ENCODE measurements at regions not wholly inside any gene's neighbourhood (a gene's known extent, or its start where the extent isn't known, plus 50 kb on each side); places are given as distances from the start of the nearest gene placed in this dataset.
"Not testable (repeated sequence)": the region's sequence is repeated elsewhere in the genome, so short reads cannot be mapped to it uniquely, and the experiment has no call there.

GRCh38 chr5:60517094-60517694, 182.8 kb downstream of the DEPDC1B start:
- no peak for DNase-seq

GRCh38 chr5:60516688-60517087, 183.3 kb downstream of the DEPDC1B start:
- DNase-seq, result no peak

GRCh38 chr5:60514152-60514551, 185.8 kb downstream of the DEPDC1B start:
- no peak for DNase-seq

- no peak for DNase-seq
Measured at GRCh38 chr5:60512117-60512516, 187.8 kb downstream of the DEPDC1B start.

- no peak for DNase-seq
Measured at GRCh38 chr5:60510663-60511062, 189.3 kb downstream of the DEPDC1B start.

- no peak for DNase-seq
Measured at GRCh38 chr5:60510049-60510448, 189.9 kb downstream of the DEPDC1B start.

- no peak for DNase-seq
Measured at GRCh38 chr5:60509519-60509918, 190.4 kb downstream of the DEPDC1B start.

- no peak for DNase-seq
Measured at GRCh38 chr5:60507687-60508086, 192.3 kb downstream of the DEPDC1B start.

GRCh38 chr5:60505373-60506171, 194.4 kb downstream of the DEPDC1B start:
- DNase-seq, result no peak

GRCh38 chr5:60504342-60504741, 195.6 kb downstream of the DEPDC1B start:
- no peak for DNase-seq

- no peak for DNase-seq
Measured at GRCh38 chr5:60503771-60504170, 196.2 kb downstream of the DEPDC1B start.

GRCh38 chr5:60497706-60498500, 202.1 kb downstream of the DEPDC1B start:
- no peak for DNase-seq

GRCh38 chr5:60495644-60496520, 204.1 kb downstream of the DEPDC1B start:
- DNase-seq, result no peak

- no peak for DNase-seq
Measured at GRCh38 chr5:60494635-60495034, 205.3 kb downstream of the DEPDC1B start.

GRCh38 chr5:60494144-60494543, 205.8 kb downstream of the DEPDC1B start:
- no peak for DNase-seq

GRCh38 chr5:60493372-60493771, 206.6 kb downstream of the DEPDC1B start:
- DNase-seq, result no peak

GRCh38 chr5:60492958-60493357, 207.0 kb downstream of the DEPDC1B start:
- DNase-seq, result no peak

- not testable (repeated sequence) for DNase-seq
Measured at GRCh38 chr5:60492358-60492757, 207.6 kb downstream of the DEPDC1B start.

GRCh38 chr5:60490597-60491166, 209.3 kb downstream of the DEPDC1B start:
- DNase-seq, result no peak

GRCh38 chr5:60489856-60490255, 210.1 kb downstream of the DEPDC1B start:
- DNase-seq, result no peak

- DNase-seq, result no peak
Measured at GRCh38 chr5:60489377-60489776, 210.6 kb downstream of the DEPDC1B start.

GRCh38 chr5:60488466-60489130, 211.4 kb downstream of the DEPDC1B start:
- no peak for DNase-seq

Data from cerebellar nuclear complex (tissue), 1 donor.